Heart right ventricle (tissue), 16 donors: ENCODE measurements at regions not wholly inside any gene's neighbourhood (a gene's known extent, or its start where the extent isn't known, plus 50 kb on each side); places are given as distances from the start of the nearest gene placed in this dataset.

Source experiments
- ATAC-seq, 8 donors: fragments of 200-7000 bp; cut with Tn5 transposase; one replicate each; pipeline ENCODE4 v1.9.1; 2020; ENCODE audit warnings: mild to moderate bottlenecking in 8 of 8, moderate library complexity in 8 of 8, moderate number of reproducible peaks in 1 of 8
- DNase-seq, 2 donors: peaks; one replicate each; pipeline ENCODE4 v3.0.0-alpha.2; 2020
- H3K27ac ChIP-seq, 10 donors: fragments of 200-600 bp; sonication (generic) in 2 of 10; one replicate each; pipeline versions ENCODE4 v1.5.0 to v1.8.0; 2020 to 2022; ENCODE audit warnings: mild to moderate bottlenecking in 3 of 10
- H3K27me3 ChIP-seq, 7 donors: fragments of 200-600 bp; one replicate each; pipeline ENCODE4 v1.8.0; 2021 to 2022; ENCODE audit warnings: mild to moderate bottlenecking in 2 of 7
- H3K36me3 ChIP-seq, 9 donors: fragments of 200-600 bp; sonication (generic) in 1 of 9; one replicate each; pipeline versions ENCODE4 v1.5.0 to v1.8.0; 2020 to 2022; ENCODE audit warnings: mild to moderate bottlenecking in 2 of 9
- H3K4me1 ChIP-seq, 9 donors: fragments of 200-600 bp; sonication (generic) in 1 of 9; one replicate each; pipeline versions ENCODE4 v1.5.0 to v1.8.0; 2020 to 2022; ENCODE audit warnings: mild to moderate bottlenecking in 4 of 9
- H3K4me3 ChIP-seq, 10 donors: fragments of 200-600 bp; sonication (generic) in 2 of 10; one replicate each; pipeline versions ENCODE4 v1.5.0 to v1.8.0; 2020 to 2022; ENCODE audit warnings: mild to moderate bottlenecking in 7 of 10, moderate library complexity in 2 of 10
- H3K9me3 ChIP-seq, 11 donors: fragments of 200-600 bp in 10 of 11; sonication (generic) in 2 of 11; one replicate each; pipeline versions ENCODE4 v1.5.0 to v1.8.0; 2013 to 2022; ENCODE audit warnings: mild to moderate bottlenecking in 2 of 11, control low read depth in 1 of 11, moderate library complexity in 1 of 11
- CTCF ChIP-seq, 9 donors: fragments of 200-600 bp; sonication (generic) in 2 of 9; IDR thresholded peaks; one replicate each; pipeline versions ENCODE4 v1.5.0 to v1.8.0; 2021 to 2022; ENCODE audit warnings: antibody characterized with exemption in 9 of 9, mild to moderate bottlenecking in 5 of 9, moderate library complexity in 1 of 9
- WGBS, 2 donors: extraction: QIAGEN DNeasy Blood & Tissue Kit; methylation state at CpG; one replicate each; pipeline ENCODE4 v1.1.7; 2013; ENCODE audit warnings: inconsistent platforms in 1 of 2; 5-methylcytosine and 5-hydroxymethylcytosine counted together
- intact Hi-C, 10 donors: fragments of 100-400 bp; cut with DNase I; formaldehyde crosslinking; loops; one replicate each; pipeline versions ENCODE4 v1.11.1 to v1.14.2; 2022
- donor health status: Arrhythmogenic right ventricular cardiomyopathy.
- donor health status: ischemic (EF 13 %, LVEDD 7.1; RV severe dilation, severe dysfunction).
- donor health status: healthy with polysubstance abuse.
- donor health status: DM: no; HTN: yes; CAD: no.
- donor health status: DM: no; HTN: no; CAD: no.
- donor health status: ischemic (EF 25% LVEDD 6.9; RV normal size, moderate dysfunction).
- donor health status: ischemic (EF 25% LVEDD 5.7; RV mildly dilated, moderate dysfunction).
- donor health status: healthy.
- donor health status: DM: yes; HTN: yes; CAD: no.
- donor health status: Ischemic cardiomyopathy.
- donor health status: ischemic (EF 35%, LVEDD 5.7; RV mildly dilated, moderate dysfunction).
- donor health status: nonischemic (EF 11% LVEDD 7.7; RV severe dilation, severe dysfunction).
- donor health status: DM: yes; HTN: yes; CAD: no.
- donor health status: PGD.
- donor health status: ischemic (EF 29% LVEDD 5.4; RV normal size, mild dysfunction).
- donor health status: nonischemic (EF 23%, LVEDD 6.1; RV moderate dilation, normal function).

- ATAC-seq (peak; percentile 67 to 96 (median 91)), DNase-seq (no peak)
- no peaks in the 10 kb centered on the region for H3K27me3 ChIP-seq
- H3K4me1 ChIP-seq: peaks cover 0 to 7% (median 0%) of the 10 kb centered on the region in 9 donors
- WGBS, 2 donors: 16 to 19% methylated on average over 2 of the region's 2 CpGs
- TF ChIP-seq CTCF (IDR thresholded peaks at IDR 0.05): no peak
- H3K27ac ChIP-seq: peak overlapping the region; percentile 44 to 86 (median 73)
- peaks cover 0 to 18% (median 0%) of the 10 kb centered on the region in 11 donors for H3K9me3 ChIP-seq
- no peaks in the 10 kb centered on the region for H3K36me3 ChIP-seq
- no peak overlapping the region for H3K4me3 ChIP-seq
- intact Hi-C loops: loop anchor here in 1 of 10 donors (2.0 kb wide), 1 partner anchor 27 kb away; no protein-coding TSS in a partner anchor
Measured at GRCh38 chr4:44817930-44818329, 91.6 kb upstream of the GNPDA2 start.

GRCh38 chr4:44806071-44806470, 79.7 kb upstream of the GNPDA2 start:
- 42 to 71% methylated on average over 2 of the region's 2 CpGs for WGBS, 2 donors
- Histone ChIP-seq H3K4me3 (no peak overlapping the region), H3K36me3 (no peaks in the 10 kb centered on the region), H3K4me1 (peaks cover 0 to 7% (median 0%) of the 10 kb centered on the region in 9 donors), H3K27me3 (no peaks in the 10 kb centered on the region), H3K27ac (no peak overlapping the region), H3K9me3 (peaks cover 0 to 8% (median 0%) of the 10 kb centered on the region in 11 donors)
- ATAC-seq: no peak
- no peak for TF ChIP-seq CTCF (IDR thresholded peaks at IDR 0.05)
- intact Hi-C loops: no loop called here
- no peak for DNase-seq

- H3K27me3 ChIP-seq: no peaks in the 10 kb centered on the region
- no peaks in the 10 kb centered on the region for H3K36me3 ChIP-seq
- ATAC-seq (peak in 5 of 8 donors; percentile 44 to 85 (median 77)), DNase-seq (no peak)
- WGBS, 2 donors: 76 to 84% methylated on average over 1 of the region's 1 CpG
- intact Hi-C loops: no loop called here
- TF ChIP-seq CTCF (IDR thresholded peaks at IDR 0.05): no peak
- H3K9me3 ChIP-seq: peaks cover 0 to 7% (median 0%) of the 10 kb centered on the region in 11 donors
- peaks cover 0 to 7% (median 0%) of the 10 kb centered on the region in 9 donors for H3K4me1 ChIP-seq
- H3K27ac ChIP-seq: peak overlapping the region in 4 of 10 donors; percentile 2 to 60 (median 23)
- H3K4me3 ChIP-seq: no peak overlapping the region
Measured at GRCh38 chr4:44804301-44804700, 77.9 kb upstream of the GNPDA2 start.

GRCh38 chr4:44801384-44801783, 75.0 kb upstream of the GNPDA2 start:
- ATAC-seq (no peak), DNase-seq (no peak)
- Histone ChIP-seq H3K4me1 (peaks cover 0 to 7% (median 0%) of the 10 kb centered on the region in 9 donors), H3K27ac (no peak overlapping the region), H3K27me3 (no peaks in the 10 kb centered on the region), H3K4me3 (no peak overlapping the region), H3K9me3 (peaks cover 0 to 35% (median 8%) of the 10 kb centered on the region in 11 donors), H3K36me3 (no peaks in the 10 kb centered on the region)
- intact Hi-C loops: no loop called here
- 42 to 43% methylated on average over 1 of the region's 1 CpG for WGBS, 2 donors
- TF ChIP-seq CTCF (IDR thresholded peaks at IDR 0.05): no peak
